ENCODE measurements at regions not wholly inside any gene's neighbourhood (a gene's known extent, or its start where the extent isn't known, plus 50 kb on each side); places are given as distances from the start of the nearest gene placed in this dataset.

GRCh38 chr5:35320029-35320428 is 89.7 kb upstream of the PRLR start:
- no peak for ATAC-seq
- Histone ChIP-seq H3K27ac (no peak overlapping the region), H3K36me3 (ENCODE audit: insufficient read depth in 1 of 2, low read depth in 1 of 2) (no peaks in the 10 kb centered on the region), H3K4me1 (no peaks in the 10 kb centered on the region), H3K27me3 (ENCODE audit: insufficient read depth in 3 of 3, low read length in 2 of 3) (no peaks in the 10 kb centered on the region), H3K4me3 (no peak overlapping the region), H3K9me3 (no peaks in the 10 kb centered on the region)
- no peak for TF ChIP-seq CTCF (IDR thresholded peaks at IDR 0.05)
- intact Hi-C loops (cut with DNase I) = no loop called here
- WGBS, 3 donors = 85 to 89% (median 88%) methylated on average over 3 of the region's 3 CpGs
- no peak for DNase-seq

- 50 to 65% (median 62%) methylated on average over 4 of the region's 4 CpGs for WGBS, 3 donors
- H3K4me3 ChIP-seq = no peak overlapping the region
- no peaks in the 10 kb centered on the region for H3K4me1 ChIP-seq
- no peaks in the 10 kb centered on the region for H3K9me3 ChIP-seq
- DNase-seq (peak; percentile 48 to 64), ATAC-seq (no peak)
- no peaks in the 10 kb centered on the region for H3K36me3 ChIP-seq (ENCODE audit: insufficient read depth in 1 of 2, low read depth in 1 of 2)
- no peak for TF ChIP-seq CTCF (IDR thresholded peaks at IDR 0.05)
- no peaks in the 10 kb centered on the region for H3K27me3 ChIP-seq (ENCODE audit: insufficient read depth in 3 of 3, low read length in 2 of 3)
- H3K27ac ChIP-seq = no peak overlapping the region
- intact Hi-C loops (cut with DNase I) = no loop called here
These were observed 89.2 kb upstream of the PRLR start for GRCh38 chr5:35319333-35320002.

GRCh38 chr5:35317586-35317985 is 87.3 kb upstream of the PRLR start:
- intact Hi-C loops (cut with DNase I) = no loop called here
- H3K36me3 ChIP-seq (ENCODE audit: insufficient read depth in 1 of 2, low read depth in 1 of 2) = no peaks in the 10 kb centered on the region
- no peak overlapping the region for H3K27ac ChIP-seq
- H3K4me1 ChIP-seq = no peaks in the 10 kb centered on the region
- H3K9me3 ChIP-seq = no peaks in the 10 kb centered on the region
- H3K4me3 ChIP-seq = no peak overlapping the region
- DNase-seq = no peak
- 87 to 93% (median 90%) methylated on average over 2 of the region's 2 CpGs for WGBS, 3 donors
- H3K27me3 ChIP-seq (ENCODE audit: insufficient read depth in 3 of 3, low read length in 2 of 3) = no peaks in the 10 kb centered on the region
- TF ChIP-seq CTCF (IDR thresholded peaks at IDR 0.05) = no peak
- no peak for ATAC-seq

- Histone ChIP-seq H3K4me1 (no peaks in the 10 kb centered on the region), H3K9me3 (no peaks in the 10 kb centered on the region), H3K4me3 (no peak overlapping the region), H3K36me3 (ENCODE audit: insufficient read depth in 1 of 2, low read depth in 1 of 2) (no peaks in the 10 kb centered on the region), H3K27ac (no peak overlapping the region), H3K27me3 (ENCODE audit: insufficient read depth in 3 of 3, low read length in 2 of 3) (no peaks in the 10 kb centered on the region)
- ATAC-seq = no peak
- TF ChIP-seq CTCF (IDR thresholded peaks at IDR 0.05) = no peak
- intact Hi-C loops (cut with DNase I) = no loop called here
- no peak for DNase-seq
- 39 to 55% (median 47%) methylated on average over 4 of the region's 4 CpGs for WGBS, 3 donors
These were observed 86.5 kb upstream of the PRLR start for GRCh38 chr5:35316611-35317274.

Data from psoas muscle (tissue), 7 donors.